Bone marrow (tissue), 2 donors: ENCODE measurements at regions not wholly inside any gene's neighbourhood (a gene's known extent, or its start where the extent isn't known, plus 50 kb on each side); places are given as distances from the start of the nearest gene placed in this dataset.

ENCODE experiments used
- DNase-seq, 2 donors: peaks; one replicate each; lab custom pipeline; 2025; lab: John Stamatoyannopoulos, UW

- DNase-seq, result no peak
Observed at GRCh38 chr9:96087669-96088299, 212.3 kb downstream of the ERCC6L2 start.

- no peak for DNase-seq
Observed at GRCh38 chr9:96086936-96087571, 211.6 kb downstream of the ERCC6L2 start.

- DNase-seq, result no peak
Observed at GRCh38 chr9:96085491-96086143, 210.1 kb downstream of the ERCC6L2 start.

GRCh38 chr9:96084331-96084734, 208.8 kb downstream of the ERCC6L2 start:
- DNase-seq, result no peak

- no peak for DNase-seq
Observed at GRCh38 chr9:96082516-96083232, 207.2 kb downstream of the ERCC6L2 start.

GRCh38 chr9:96080364-96080763, 204.9 kb downstream of the ERCC6L2 start:
- DNase-seq, result no peak

- DNase-seq, result no peak
Observed at GRCh38 chr9:96079779-96080178, 204.3 kb downstream of the ERCC6L2 start.

GRCh38 chr9:96078897-96079490, 203.5 kb downstream of the ERCC6L2 start:
- DNase-seq, result no peak

- no peak for DNase-seq
Observed at GRCh38 chr9:96075757-96076156, 200.3 kb downstream of the ERCC6L2 start.

GRCh38 chr9:96075111-96075510, 199.6 kb downstream of the ERCC6L2 start:
- no peak for DNase-seq

GRCh38 chr9:96073531-96074480, 198.3 kb downstream of the ERCC6L2 start:
- no peak for DNase-seq

- DNase-seq, result no peak
Observed at GRCh38 chr9:96072930-96073329, 197.4 kb downstream of the ERCC6L2 start.

GRCh38 chr9:96071815-96072124, 196.3 kb downstream of the ERCC6L2 start:
- no peak for DNase-seq

GRCh38 chr9:96071076-96071814, 195.8 kb downstream of the ERCC6L2 start:
- DNase-seq, result no peak

- DNase-seq, result no peak
Observed at GRCh38 chr9:96069629-96070220, 194.2 kb downstream of the ERCC6L2 start.

GRCh38 chr9:96068511-96068910, 193.0 kb downstream of the ERCC6L2 start:
- DNase-seq, result no peak

GRCh38 chr9:96067600-96067999, 192.1 kb downstream of the ERCC6L2 start:
- no peak for DNase-seq

GRCh38 chr9:96067004-96067403, 191.5 kb downstream of the ERCC6L2 start:
- DNase-seq, result no peak

- DNase-seq, result no peak
Observed at GRCh38 chr9:96065482-96066251, 190.2 kb downstream of the ERCC6L2 start.
